ENCODE measurements at regions not wholly inside any gene's neighbourhood (a gene's known extent, or its start where the extent isn't known, plus 50 kb on each side); places are given as distances from the start of the nearest gene placed in this dataset.

GRCh38 chr5:121189342-121190305 lies 662.1 kb upstream of the FTMT start:
- Histone ChIP-seq H3K27ac (no peak overlapping the region), H3K4me3 (no peak overlapping the region)
- no peak for TF ChIP-seq CTCF (IDR thresholded peaks at IDR 0.05)
- DNase-seq (ENCODE audit: low spot score), result no peak

DNA sequence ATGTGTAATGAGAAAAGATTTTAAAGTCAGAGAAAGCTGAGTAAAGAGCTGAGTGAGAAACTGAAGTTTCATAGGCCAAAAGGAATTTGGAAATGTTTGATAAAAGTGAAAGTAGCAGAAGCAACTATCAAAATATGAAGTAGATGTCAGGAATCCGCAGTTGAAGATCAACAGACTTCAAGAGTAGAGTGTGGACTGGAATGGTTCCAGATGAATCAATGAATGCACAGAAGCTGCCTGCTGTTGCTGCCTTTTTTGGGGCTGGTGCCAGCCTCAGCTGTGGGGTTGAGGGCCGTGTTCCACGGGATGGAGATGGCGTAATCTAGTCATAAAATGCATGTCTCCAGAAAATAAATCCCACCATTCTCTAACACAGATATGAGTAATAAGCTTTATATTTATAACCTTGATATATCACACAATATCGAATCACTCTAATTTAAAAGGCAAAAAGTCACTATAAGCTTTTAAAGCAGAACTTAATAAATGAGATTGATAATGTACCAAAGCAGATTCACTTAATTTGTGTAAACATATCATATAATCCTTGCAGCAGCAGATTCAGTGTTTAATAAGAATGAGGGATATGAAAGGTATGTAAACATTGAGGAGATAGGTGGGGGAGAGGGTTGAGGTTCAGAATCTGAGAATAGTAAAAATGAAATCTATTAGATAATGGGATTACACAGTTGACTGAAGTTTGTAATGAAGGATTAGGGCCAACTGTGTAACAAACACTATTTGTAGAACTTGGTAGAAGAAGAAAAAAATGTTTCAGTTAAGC lies 652.3 kb upstream of the FTMT start:
- DNase-seq (ENCODE audit: low spot score), result no peak
- Histone ChIP-seq H3K4me3 (peak overlapping the region; percentile 8), H3K27ac (no peak overlapping the region)
- TF ChIP-seq CTCF (IDR thresholded peaks at IDR 0.05), result no peak

GRCh38 chr5:121218086-121218485 lies 633.6 kb upstream of the FTMT start:
- no peak for DNase-seq (ENCODE audit: low spot score)
- TF ChIP-seq CTCF (IDR thresholded peaks at IDR 0.05), result no peak
- Histone ChIP-seq H3K27ac (no peak overlapping the region), H3K4me3 (no peak overlapping the region)

DNA sequence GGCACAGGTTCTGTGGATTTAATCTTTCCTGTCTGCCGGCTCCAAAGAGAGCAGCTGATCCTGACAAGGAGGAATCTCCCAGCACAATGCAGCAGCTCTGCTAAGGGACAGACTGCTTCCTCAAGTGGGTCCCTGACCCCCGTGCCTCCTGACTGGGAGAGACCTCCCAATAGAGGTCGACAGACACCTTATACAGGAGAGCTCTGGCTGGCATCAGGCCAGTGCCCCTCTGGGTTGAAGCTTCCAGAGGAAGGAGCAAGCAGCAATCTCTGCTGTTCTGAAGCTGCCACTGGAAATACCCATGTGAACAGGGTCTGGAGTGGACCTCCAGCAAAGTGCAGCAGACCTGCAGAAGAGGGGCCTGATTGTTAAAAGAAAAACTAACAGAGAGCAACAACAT lies 630.2 kb upstream of the FTMT start:
- Histone ChIP-seq H3K27ac (no peak overlapping the region), H3K4me3 (no peak overlapping the region)
- DNase-seq (ENCODE audit: low spot score), result no peak
- no peak for TF ChIP-seq CTCF (IDR thresholded peaks at IDR 0.05)

DNA sequence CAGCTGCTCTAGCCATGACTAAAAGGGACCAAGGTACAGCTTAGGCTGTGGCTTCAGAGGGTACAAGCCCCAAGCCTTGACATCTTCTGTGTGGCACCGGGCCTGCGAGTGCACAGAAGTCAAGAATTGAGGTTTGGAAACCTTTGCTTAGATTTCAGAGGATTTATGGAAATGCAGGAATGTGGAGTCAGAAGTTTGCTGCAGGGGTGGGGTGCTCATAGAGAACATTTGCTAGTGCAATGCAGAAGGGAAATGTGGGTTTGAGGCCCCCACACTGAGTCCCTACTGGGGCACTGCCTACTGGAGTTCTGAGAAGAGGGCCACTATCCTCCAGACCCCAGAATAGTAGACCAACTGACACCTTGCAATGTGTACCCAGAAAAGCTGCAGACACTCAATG lies 624.9 kb upstream of the FTMT start:
- no peak for DNase-seq (ENCODE audit: low spot score)
- no peak for TF ChIP-seq CTCF (IDR thresholded peaks at IDR 0.05)
- Histone ChIP-seq H3K27ac (no peak overlapping the region), H3K4me3 (no peak overlapping the region)

GRCh38 chr5:121239951-121240350 lies 611.7 kb upstream of the FTMT start:
- H3K4me3 ChIP-seq, result no peak overlapping the region
- TF ChIP-seq CTCF (IDR thresholded peaks at IDR 0.05), result no peak
- no peak for DNase-seq (ENCODE audit: low spot score)
- H3K27ac ChIP-seq, result no peak overlapping the region
